Mucosa of descending colon (tissue), 3 donors: ENCODE measurements at regions not wholly inside any gene's neighbourhood (a gene's known extent, or its start where the extent isn't known, plus 50 kb on each side); places are given as distances from the start of the nearest gene placed in this dataset.
"Not testable (repeated sequence)": the region's sequence is repeated elsewhere in the genome, so short reads cannot be mapped to it uniquely, and the experiment has no call there.

Experiments
- ATAC-seq: fragments of 200-7000 bp; cut with Tn5 transposase; one replicate; pipeline ENCODE4 v1.9.1; 2020; ENCODE audit warnings: mild to moderate bottlenecking, moderate library complexity
- DNase-seq, 3 donors: peaks; one replicate each; pipeline ENCODE4 v3.0.0-alpha.2; 2020
- H3K36me3 ChIP-seq: fragments of 200-600 bp; one replicate; pipeline ENCODE4 v1.8.0; 2021; ENCODE audit warnings: low read depth, mild to moderate bottlenecking
- H3K4me1 ChIP-seq: fragments of 200-600 bp; one replicate; pipeline ENCODE4 v1.8.0; 2021; ENCODE audit warnings: low read depth, mild to moderate bottlenecking
- H3K4me3 ChIP-seq: fragments of 200-600 bp; one replicate; pipeline ENCODE4 v1.8.0; 2021; ENCODE audit warnings: mild to moderate bottlenecking
- H3K9me3 ChIP-seq: fragments of 200-600 bp; one replicate; pipeline ENCODE4 v1.8.0; 2021; ENCODE audit warnings: mild to moderate bottlenecking
- CTCF ChIP-seq: fragments of 200-600 bp; IDR thresholded peaks from one replicate; pipeline ENCODE4 v1.8.0; 2022; ENCODE audit warnings: antibody characterized with exemption, mild to moderate bottlenecking
- intact Hi-C, 2 donors: fragments of 100-400 bp; cut with DNase I in 1 of 2; cut with micrococcal nuclease in 1 of 2; formaldehyde crosslinking; loops; one replicate each; pipeline versions ENCODE4 v1.11.0 to v1.11.1; 2022; cut with DNase I, micrococcal nuclease
- donor health status: DM: no; HTN: no; CAD: no; lungs with moderate emphysema.
- donor health status: DM: no; HTN: no; CAD: no.
- donor health status: DM: no; HTN: yes; CAD: no.

- intact Hi-C loops = no loop called here
Observed at GRCh38 chr1:70720109-70720508, 309.0 kb downstream of the CTH start.

GRCh38 chr1:70720521-70720920, 309.5 kb downstream of the CTH start:
- ATAC-seq = no peak
- TF ChIP-seq CTCF = no peak
- Histone ChIP-seq H3K36me3 (no peaks in the 10 kb centered on the region), H3K4me3 (no peak overlapping the region), H3K9me3 (peaks cover 7% of the 10 kb centered on the region), H3K4me1 (no peaks in the 10 kb centered on the region)
- intact Hi-C loops = no loop called here
- no peak for DNase-seq

More at GRCh38 chr1:70720109-70720508, 309.0 kb downstream of the CTH start:
- DNase-seq (no peak), ATAC-seq (no peak)
- Histone ChIP-seq H3K4me3 (no peak overlapping the region), H3K36me3 (no peaks in the 10 kb centered on the region), H3K4me1 (no peaks in the 10 kb centered on the region), H3K9me3 (peaks cover 3% of the 10 kb centered on the region)
- no peak for TF ChIP-seq CTCF

GRCh38 chr1:70727886-70728489, 316.9 kb downstream of the CTH start:
- intact Hi-C loops = no loop called here
- Histone ChIP-seq H3K36me3 (no peaks in the 10 kb centered on the region), H3K4me3 (no peak overlapping the region), H3K9me3 (peaks cover 21% of the 10 kb centered on the region), H3K4me1 (no peaks in the 10 kb centered on the region)
- ATAC-seq = no peak
- no peak for DNase-seq
- TF ChIP-seq CTCF = no peak

- ATAC-seq, intact Hi-C loops, DNase-seq, H3K36me3 ChIP-seq, H3K4me3 ChIP-seq, H3K9me3 ChIP-seq, H3K4me1 ChIP-seq: not testable (repeated sequence)
Observed at GRCh38 chr1:70736518-70736917, 311.1 kb downstream of the PTGER3 start.

- Histone ChIP-seq H3K36me3 (no peaks in the 10 kb centered on the region), H3K9me3 (peaks cover 4% of the 10 kb centered on the region), H3K4me1 (no peaks in the 10 kb centered on the region), H3K4me3 (no peak overlapping the region)
- TF ChIP-seq CTCF = no peak
- intact Hi-C loops = no loop called here
- no peak for DNase-seq
- no peak for ATAC-seq
Observed at GRCh38 chr1:70737125-70737524, 310.5 kb downstream of the PTGER3 start.

GRCh38 chr1:70738624-70739023, 309.0 kb downstream of the PTGER3 start:
- intact Hi-C loops = no loop called here
- Histone ChIP-seq H3K9me3 (peaks cover 4% of the 10 kb centered on the region), H3K36me3 (no peaks in the 10 kb centered on the region), H3K4me3 (no peak overlapping the region), H3K4me1 (no peaks in the 10 kb centered on the region)
- DNase-seq (no peak), ATAC-seq (no peak)
- no peak for TF ChIP-seq CTCF
